IPS DF 4.7 (cell line): ENCODE measurements at regions not wholly inside any gene's neighbourhood (a gene's known extent, or its start where the extent isn't known, plus 50 kb on each side); places are given as distances from the start of the nearest gene placed in this dataset.

ENCODE experiments used
- DNase-seq: peaks from one replicate; pipeline ENCODE4 v3.0.0-alpha.2; 2013; ENCODE audit warnings: low spot score; ENCODE audit errors: extremely low read depth

DNA sequence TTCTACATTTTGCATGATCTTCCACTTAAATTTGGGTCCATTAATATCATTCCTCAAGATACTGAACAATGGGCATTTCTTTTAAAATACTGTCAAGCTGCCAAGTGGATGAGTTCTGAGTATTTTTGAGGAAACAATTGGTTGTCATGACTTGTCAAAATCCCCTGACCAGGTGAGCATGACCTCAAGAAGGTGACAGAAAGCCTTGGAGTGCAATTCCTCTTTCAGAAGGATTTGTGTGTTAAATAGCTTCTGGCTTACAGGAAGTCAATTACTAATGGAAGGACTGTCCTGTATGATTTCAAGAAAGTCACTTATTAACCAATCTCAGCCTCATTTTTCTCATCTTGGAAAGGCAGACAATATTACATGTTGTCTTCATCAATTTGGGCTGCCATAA lies 460.6 kb downstream of the TSN start:
- DNase-seq = no peak

GRCh38 chr2:122216901-122217300 lies 461.4 kb downstream of the TSN start:
- no peak for DNase-seq

GRCh38 chr2:122218596-122218995 lies 463.1 kb downstream of the TSN start:
- no peak for DNase-seq

GRCh38 chr2:122219504-122219903 lies 464.1 kb downstream of the TSN start:
- DNase-seq = no peak

DNA sequence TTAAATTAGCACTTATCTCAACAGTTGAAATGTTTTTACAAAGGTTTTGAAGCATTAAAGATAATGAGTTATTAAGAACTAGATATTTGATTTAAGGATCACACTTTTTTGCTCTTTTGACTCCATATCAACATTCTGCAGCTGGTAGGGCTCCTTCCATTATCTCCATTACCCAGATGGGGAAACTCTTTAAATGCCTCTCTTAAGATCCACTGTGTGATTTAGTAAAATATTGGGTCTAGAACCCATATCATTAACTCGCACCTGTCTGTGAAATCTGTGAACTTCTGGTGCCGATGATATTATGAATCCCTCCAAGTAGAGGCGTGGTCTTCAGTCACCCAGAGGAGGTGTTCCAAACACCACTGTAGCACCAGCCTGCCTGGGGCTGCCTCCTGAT lies 466.2 kb downstream of the TSN start:
- DNase-seq = no peak

- no peak for DNase-seq
Observed at GRCh38 chr2:122231296-122231695, 475.8 kb downstream of the TSN start.

GRCh38 chr2:122233372-122233771 lies 477.9 kb downstream of the TSN start:
- DNase-seq = no peak

GRCh38 chr2:122236152-122236874 lies 480.9 kb downstream of the TSN start:
- DNase-seq = no peak

- DNase-seq = no peak
Observed at GRCh38 chr2:122236925-122237324, 481.5 kb downstream of the TSN start.

- DNase-seq = no peak
Observed at GRCh38 chr2:122237450-122237849, 482.0 kb downstream of the TSN start.

DNA sequence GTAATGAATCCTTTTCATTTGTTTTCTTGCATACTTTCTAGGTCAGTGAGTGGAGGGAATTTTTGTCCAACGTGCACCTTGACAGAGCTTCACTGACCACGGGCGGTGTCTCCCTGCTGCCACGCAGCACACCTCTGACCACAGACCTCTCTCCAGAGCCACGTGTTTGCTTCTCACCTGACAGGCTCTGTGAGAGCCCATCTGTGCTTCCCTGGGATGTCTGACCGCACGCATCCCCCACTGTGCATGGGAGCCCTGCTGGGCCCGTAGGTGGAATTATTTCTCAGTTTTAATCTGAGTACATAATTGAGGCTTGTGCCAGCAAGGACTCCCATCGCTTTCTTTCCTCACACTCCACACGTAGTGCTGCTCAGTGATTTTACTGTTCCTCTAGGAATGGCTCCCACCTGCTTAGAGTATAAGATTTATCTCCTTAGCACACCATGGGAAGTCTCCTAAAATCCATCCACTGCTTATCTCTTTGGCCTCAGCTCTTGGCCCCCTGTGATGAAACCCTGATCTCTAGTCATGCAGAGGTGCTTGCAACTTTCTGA lies 482.6 kb downstream of the TSN start:
- DNase-seq = no peak

DNA sequence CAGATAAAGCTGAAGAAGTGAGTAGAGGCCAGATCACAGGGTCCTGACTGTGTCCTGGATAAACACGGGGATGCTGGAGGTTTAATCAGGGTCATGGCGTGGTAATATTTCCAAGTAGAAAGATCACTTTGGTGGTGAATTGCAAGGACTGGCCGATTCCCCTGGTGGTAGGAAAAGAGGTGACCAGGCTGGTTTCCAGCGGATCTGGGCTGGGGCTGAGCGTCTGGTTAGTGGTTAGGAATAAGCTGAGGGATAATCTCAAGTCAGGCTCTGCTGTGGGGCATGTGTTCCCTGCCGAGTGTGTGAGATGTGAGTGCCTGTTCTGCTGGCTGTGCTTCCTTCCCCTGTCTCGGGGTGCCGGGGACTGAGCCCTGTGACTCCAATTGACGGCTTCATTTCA lies 484.0 kb downstream of the TSN start:
- no peak for DNase-seq

DNA sequence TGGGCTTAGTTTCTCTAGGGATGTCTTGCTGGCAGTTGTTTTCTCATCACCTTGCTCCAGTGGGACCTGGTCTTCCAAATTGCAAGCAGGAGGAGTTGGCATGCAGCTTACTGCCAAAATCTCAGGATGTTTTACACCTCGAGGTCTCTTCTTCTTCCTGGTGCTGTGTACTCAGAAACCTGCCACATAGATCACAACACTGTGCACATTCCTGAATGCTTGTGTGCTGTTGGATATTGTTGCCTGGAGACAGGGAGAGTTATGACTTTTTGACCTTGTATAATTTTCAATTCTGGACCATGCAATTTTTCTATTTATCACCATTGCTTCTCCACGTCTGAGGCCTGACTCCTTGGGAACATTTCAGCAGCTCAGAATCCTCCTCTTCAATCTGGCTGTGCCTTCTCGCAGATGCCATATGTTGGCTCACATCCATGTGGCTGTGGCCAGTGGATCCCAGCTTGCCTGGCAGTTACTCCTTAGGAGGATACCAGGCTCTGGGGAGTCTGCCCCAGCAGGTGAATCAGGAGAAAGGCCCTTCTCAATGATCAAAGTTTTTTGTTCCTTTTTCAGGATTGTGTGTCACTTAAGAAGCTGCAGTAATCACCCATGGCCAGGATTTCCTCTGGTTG lies 489.3 kb downstream of the TSN start:
- no peak for DNase-seq

DNA sequence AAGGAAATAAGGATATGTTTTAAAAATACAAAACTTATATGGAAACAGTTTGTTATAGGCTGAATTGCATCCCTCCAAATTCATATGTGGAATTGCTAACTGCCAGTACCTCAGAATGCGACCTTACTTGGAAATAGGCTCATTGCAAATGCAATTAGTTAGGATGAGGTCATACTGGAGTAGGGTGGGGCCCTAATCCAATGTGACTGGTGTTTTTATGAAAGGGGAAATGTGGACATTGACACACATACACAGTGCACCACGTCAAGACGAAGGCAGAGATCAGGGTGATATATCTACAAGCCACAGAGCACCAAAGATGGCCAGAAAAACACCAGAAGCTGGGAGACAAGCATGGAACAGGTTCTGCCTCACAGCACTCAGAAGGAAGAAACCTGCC lies 494.2 kb downstream of the TSN start:
- no peak for DNase-seq

GRCh38 chr2:122251158-122251557 lies 495.7 kb downstream of the TSN start:
- DNase-seq = no peak

- DNase-seq = no peak
Observed at GRCh38 chr2:122251566-122251965, 496.1 kb downstream of the TSN start.

DNA sequence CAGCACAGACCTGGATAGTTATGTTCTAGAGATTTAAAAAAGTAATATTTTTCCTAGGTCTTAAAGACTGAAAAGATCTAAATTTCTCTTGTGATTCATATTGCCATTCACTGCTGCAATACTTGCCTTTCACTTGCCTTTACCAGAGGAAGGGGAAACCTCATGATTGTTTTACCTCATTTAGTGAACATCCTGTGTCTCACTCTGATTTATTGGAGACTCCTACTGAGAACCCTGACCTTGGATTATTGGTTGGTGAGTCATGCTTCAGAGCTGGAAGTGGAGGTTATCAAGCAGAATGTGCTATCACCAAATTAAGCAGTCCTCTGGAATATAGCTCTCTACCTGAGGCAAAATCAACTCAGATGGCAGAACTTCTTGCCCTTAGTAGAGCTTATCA lies 500.5 kb downstream of the TSN start:
- DNase-seq = no peak

GRCh38 chr2:122261911-122262310 lies 506.5 kb downstream of the TSN start:
- DNase-seq = no peak

GRCh38 chr2:122263746-122264145 lies 508.3 kb downstream of the TSN start:
- DNase-seq = no peak

GRCh38 chr2:122266636-122267035 lies 511.2 kb downstream of the TSN start:
- DNase-seq = no peak

DNA sequence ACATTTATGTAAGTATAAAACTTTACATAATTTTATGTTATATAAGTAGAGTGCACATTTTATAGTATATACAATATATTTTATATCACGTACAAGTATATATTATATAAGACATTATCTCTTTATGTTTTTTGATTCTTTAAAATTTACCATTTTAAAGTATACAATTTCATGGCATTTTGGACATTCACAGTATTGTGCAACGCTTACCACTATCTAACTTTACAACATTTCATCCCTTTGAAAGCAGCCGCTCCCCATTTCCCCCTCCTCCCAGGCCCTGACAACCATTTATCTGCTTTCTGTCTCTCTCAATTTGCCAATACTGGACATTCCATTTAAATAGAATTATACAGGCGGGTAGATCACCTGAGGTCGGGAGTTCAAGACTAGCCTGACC lies 512.5 kb downstream of the TSN start:
- no peak for DNase-seq

- no peak for DNase-seq
Observed at GRCh38 chr2:122273785-122274419, 518.5 kb downstream of the TSN start.

- DNase-seq = no peak
Observed at GRCh38 chr2:122277956-122278355, 522.5 kb downstream of the TSN start.
